ENCODE measurements at regions not wholly inside any gene's neighbourhood (a gene's known extent, or its start where the extent isn't known, plus 50 kb on each side); places are given as distances from the start of the nearest gene placed in this dataset.

DNA sequence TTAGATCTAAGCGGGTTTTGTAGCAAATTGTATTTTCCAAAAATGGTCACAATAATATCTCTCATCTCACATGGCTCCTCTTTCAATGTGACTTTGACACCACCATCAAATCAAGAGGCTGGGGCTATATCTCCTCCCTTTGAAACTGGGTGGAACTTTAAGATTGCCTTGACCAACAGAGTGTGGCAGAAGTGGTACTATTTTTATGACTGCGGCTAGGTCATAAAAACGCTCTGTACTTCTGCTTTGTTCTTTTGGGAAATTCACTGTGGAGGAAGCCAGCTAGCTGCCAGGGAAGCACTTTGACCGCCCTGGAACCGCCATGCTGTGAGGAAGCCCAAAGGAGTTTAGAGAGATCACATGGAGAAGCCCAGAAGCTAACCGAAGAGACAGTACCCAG lies 50.7 kb upstream of the ACOT11 start:
- H3K27ac Mint-ChIP-seq = no peak overlapping the region

GRCh38 chr1:54495954-54496353 lies 52.1 kb upstream of the ACOT11 start:
- Mint-ChIP-seq H3K4me3 (no peak overlapping the region), H3K9me3 (no peaks in the 10 kb centered on the region), H3K36me3 (no peaks in the 10 kb centered on the region), H3K4me1 (peaks cover 10% of the 10 kb centered on the region), H3K27ac (no peak overlapping the region)
- ATAC-seq (no peak), DNase-seq (ENCODE audit: low spot score in 2 of 2) (no peak)

More for the DNA sequence above, 50.7 kb upstream of the ACOT11 start:
- peaks cover 10% of the 10 kb centered on the region for H3K4me1 Mint-ChIP-seq
- H3K36me3 Mint-ChIP-seq = no peaks in the 10 kb centered on the region
- DNase-seq (ENCODE audit: low spot score in 2 of 2) (no peak), ATAC-seq (no peak)
- no peaks in the 10 kb centered on the region for H3K9me3 Mint-ChIP-seq
- H3K4me3 Mint-ChIP-seq = no peak overlapping the region

DNA sequence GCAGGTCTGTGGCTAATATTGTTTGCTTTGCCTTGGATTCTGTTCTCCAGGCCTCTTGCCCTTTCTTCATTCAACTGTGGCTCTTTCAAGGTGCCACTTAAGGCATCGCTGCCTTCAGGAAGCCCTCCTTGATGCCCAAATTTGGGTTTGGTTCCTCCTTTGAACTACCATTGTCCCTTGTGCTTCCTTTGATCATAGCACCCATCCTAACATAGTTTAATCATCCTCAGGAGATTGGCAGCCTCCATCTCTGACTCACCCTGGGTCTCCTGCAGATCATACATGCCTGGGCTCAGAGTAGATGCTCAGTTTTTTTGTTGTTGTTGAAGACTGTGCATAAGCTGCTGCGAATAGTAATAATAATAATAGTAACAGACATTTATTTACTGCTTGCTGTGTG lies 54.4 kb upstream of the ACOT11 start:
- Mint-ChIP-seq H3K27ac (no peak overlapping the region), H3K4me3 (no peak overlapping the region), H3K9me3 (no peaks in the 10 kb centered on the region), H3K36me3 (no peaks in the 10 kb centered on the region), H3K4me1 (peaks cover 8% of the 10 kb centered on the region)
- ATAC-seq = no peak
- no peak for DNase-seq (ENCODE audit: low spot score in 2 of 2)

DNA sequence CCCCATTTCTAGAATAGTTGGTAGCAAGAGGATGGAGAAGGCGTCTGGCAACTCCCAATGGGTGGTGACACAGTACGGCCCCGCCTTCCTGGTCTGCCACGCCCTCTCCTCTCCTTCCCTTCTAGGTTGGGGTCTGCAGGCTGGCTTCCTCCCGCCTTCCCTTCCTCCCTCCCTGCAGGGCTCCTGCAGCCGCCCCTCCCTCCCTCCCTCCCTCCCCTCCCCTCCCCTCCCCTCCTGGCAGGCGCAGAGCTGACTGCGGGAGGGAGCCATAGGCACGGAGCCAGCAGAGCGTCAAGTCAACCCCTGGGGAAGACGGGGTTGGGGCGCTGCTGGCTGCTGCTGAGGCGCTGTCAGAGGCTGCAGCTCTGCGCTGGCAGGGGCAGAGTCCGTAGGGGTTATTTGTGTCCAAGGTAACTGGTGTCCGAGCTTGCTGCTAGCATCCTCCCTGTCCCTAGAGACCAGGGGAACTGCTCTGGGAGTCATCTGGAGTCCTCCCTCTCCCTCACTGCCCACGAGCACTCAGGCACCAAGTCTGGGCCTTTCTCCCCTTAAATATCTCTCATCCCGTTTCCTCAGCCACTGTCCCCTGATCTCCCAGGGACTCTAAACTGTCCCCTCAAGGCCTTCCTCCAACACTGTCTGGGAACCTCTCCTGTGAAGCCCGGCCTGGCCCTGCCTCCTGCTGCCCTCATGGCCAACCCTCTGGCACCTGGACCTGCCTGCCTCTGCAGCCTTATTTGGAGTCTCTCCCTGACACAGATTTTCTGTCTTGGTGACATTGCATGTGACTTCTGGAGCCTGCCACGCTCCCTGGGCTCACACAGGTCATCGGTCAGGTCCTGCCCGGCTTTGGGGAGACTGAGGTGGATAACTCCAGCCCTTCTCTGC lies 57.4 kb upstream of the ACOT11 start:
- no peak for DNase-seq (ENCODE audit: low spot score in 2 of 2)
- no peak overlapping the region for H3K27ac Mint-ChIP-seq
- no peaks in the 10 kb centered on the region for H3K36me3 Mint-ChIP-seq
- H3K9me3 Mint-ChIP-seq = no peaks in the 10 kb centered on the region
- ATAC-seq = no peak
- no peak overlapping the region for H3K4me3 Mint-ChIP-seq
- peaks cover 27% of the 10 kb centered on the region for H3K4me1 Mint-ChIP-seq

- Mint-ChIP-seq H3K9me3 (no peaks in the 10 kb centered on the region), H3K4me1 (peaks cover 35% of the 10 kb centered on the region), H3K27ac (no peak overlapping the region), H3K4me3 (peak overlapping the region; percentile 83), H3K36me3 (no peaks in the 10 kb centered on the region)
- ATAC-seq (no peak), DNase-seq (ENCODE audit: low spot score in 2 of 2) (no peak)
Observed at GRCh38 chr1:54489627-54490250, 58.3 kb upstream of the ACOT11 start.

- no peaks in the 10 kb centered on the region for H3K36me3 Mint-ChIP-seq
- H3K9me3 Mint-ChIP-seq = no peaks in the 10 kb centered on the region
- peaks cover 39% of the 10 kb centered on the region for H3K4me1 Mint-ChIP-seq
- ATAC-seq (peak; percentile 78), DNase-seq (ENCODE audit: low spot score in 2 of 2) (peak; percentile 82 to 89)
- H3K27ac Mint-ChIP-seq = peak overlapping the region; percentile 85
- H3K4me3 Mint-ChIP-seq = peak overlapping the region; percentile 83
Observed at GRCh38 chr1:54488779-54489626, 59.0 kb upstream of the ACOT11 start.

DNA sequence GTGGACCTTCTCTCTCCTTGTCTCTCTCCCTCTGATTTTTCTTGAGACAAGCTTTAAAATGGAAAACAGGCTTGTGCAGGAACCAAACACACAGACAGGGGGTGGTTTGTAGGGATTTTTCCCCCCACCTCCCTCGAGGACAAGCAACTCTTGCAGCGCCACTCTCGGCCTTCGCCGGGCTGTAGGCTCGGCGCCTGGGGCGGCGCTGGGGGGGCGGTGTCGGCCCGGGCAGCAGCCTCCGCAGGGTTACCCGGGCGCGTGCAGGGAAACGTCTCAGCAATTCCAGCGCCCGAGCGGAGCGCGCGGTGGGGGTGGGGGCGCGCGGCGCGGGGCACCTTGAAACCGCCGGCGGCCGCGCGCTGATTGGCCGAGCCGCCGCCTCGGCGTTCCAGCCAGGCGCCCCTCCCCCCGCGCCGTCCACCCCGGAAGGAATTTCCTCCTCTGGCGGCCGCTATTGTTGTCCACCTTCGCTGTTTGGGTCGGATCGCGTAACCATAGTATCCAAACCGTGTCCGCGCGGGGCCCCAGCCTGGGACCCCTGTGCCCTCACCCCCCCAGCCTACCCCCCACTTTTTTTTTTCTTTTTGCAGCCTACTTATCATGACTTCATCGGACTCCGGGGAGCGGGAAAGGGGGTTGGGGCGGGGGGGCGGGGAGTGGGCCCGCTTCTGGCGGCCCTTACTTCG lies 59.8 kb upstream of the ACOT11 start:
- Mint-ChIP-seq H3K36me3 (no peaks in the 10 kb centered on the region), H3K4me1 (peaks cover 42% of the 10 kb centered on the region), H3K4me3 (peak overlapping the region; percentile 83), H3K9me3 (no peaks in the 10 kb centered on the region), H3K27ac (peak overlapping the region; percentile 85)
- ATAC-seq (peak; percentile 69), DNase-seq (ENCODE audit: low spot score in 2 of 2) (peak; percentile 69 to 85)

- DNase-seq (ENCODE audit: low spot score in 2 of 2) = no peak
- Mint-ChIP-seq H3K36me3 (no peaks in the 10 kb centered on the region), H3K4me3 (peak overlapping the region; percentile 83), H3K9me3 (no peaks in the 10 kb centered on the region), H3K4me1 (peaks cover 42% of the 10 kb centered on the region), H3K27ac (peak overlapping the region; percentile 77)
- no peak for ATAC-seq
Observed at GRCh38 chr1:54487571-54488050, 60.4 kb upstream of the ACOT11 start.

GRCh38 chr1:54486907-54487306 lies 61.1 kb upstream of the ACOT11 start:
- Mint-ChIP-seq H3K36me3 (no peaks in the 10 kb centered on the region), H3K9me3 (no peaks in the 10 kb centered on the region), H3K4me3 (peak overlapping the region; percentile 83), H3K4me1 (peaks cover 44% of the 10 kb centered on the region), H3K27ac (peak overlapping the region; percentile 77)
- no peak for ATAC-seq
- no peak for DNase-seq (ENCODE audit: low spot score in 2 of 2)

- DNase-seq (ENCODE audit: low spot score in 2 of 2) = no peak
- Mint-ChIP-seq H3K36me3 (no peaks in the 10 kb centered on the region), H3K9me3 (no peaks in the 10 kb centered on the region), H3K4me3 (no peak overlapping the region), H3K27ac (no peak overlapping the region), H3K4me1 (peaks cover 59% of the 10 kb centered on the region)
- ATAC-seq = no peak
Observed at GRCh38 chr1:54485416-54485815, 62.6 kb upstream of the ACOT11 start.

DNA sequence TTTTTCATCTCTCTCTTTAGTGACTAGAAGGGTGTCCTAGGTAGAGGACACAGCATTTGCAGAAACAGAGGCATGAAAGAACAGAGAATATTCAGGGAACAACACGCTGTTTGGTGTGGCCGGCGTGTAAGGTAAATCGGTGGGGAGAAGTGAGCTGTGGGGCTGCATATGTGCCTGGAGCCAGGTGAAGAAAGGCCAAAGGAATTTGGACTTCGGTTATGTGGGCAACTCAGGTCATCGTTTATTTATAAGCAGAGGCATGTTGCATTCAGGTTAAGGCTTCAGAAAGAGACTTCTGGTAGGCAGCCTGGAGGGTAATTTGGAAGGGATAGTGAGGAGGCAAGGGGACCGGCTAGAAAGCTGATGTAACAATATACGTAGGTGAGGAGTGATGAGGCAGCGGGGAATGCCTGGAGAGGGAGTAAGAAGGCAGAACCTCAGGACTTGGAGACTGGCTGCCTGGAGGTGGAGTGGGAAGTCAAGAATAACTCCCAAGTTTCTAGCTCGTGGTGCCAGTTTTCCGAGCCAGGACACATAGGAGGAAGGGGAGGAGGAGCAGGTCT lies 64.1 kb upstream of the ACOT11 start:
- Mint-ChIP-seq H3K9me3 (no peaks in the 10 kb centered on the region), H3K27ac (no peak overlapping the region), H3K4me3 (no peak overlapping the region), H3K36me3 (no peaks in the 10 kb centered on the region), H3K4me1 (peaks cover 68% of the 10 kb centered on the region)
- ATAC-seq (no peak), DNase-seq (ENCODE audit: low spot score in 2 of 2) (no peak)

- Mint-ChIP-seq H3K9me3 (no peaks in the 10 kb centered on the region), H3K4me3 (peak overlapping the region; percentile 67), H3K4me1 (peaks cover 67% of the 10 kb centered on the region), H3K36me3 (no peaks in the 10 kb centered on the region), H3K27ac (peak overlapping the region; percentile 97)
- DNase-seq (ENCODE audit: low spot score in 2 of 2) = no peak
- peak; percentile 55 for ATAC-seq
Observed at GRCh38 chr1:54481201-54481884, 66.7 kb upstream of the ACOT11 start.

DNA sequence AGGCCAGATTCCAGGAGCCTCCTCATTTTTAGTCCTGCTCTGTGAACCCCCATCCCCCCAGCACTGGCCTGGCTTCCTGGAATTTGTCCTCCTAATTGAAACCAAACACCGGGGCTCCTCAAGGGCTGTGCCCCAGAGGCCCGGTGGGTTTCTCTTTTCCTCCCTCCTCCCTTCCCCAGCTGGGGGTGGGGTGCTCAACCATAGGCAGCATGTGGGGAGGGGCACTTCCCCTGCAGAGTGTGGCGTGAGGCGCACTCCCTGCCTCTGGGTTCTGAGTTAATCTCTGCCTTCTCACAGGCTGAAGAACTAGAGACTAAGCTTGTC lies 67.5 kb upstream of the ACOT11 start:
- H3K27ac Mint-ChIP-seq = peak overlapping the region; percentile 97
- ATAC-seq (peak; percentile 20), DNase-seq (ENCODE audit: low spot score in 2 of 2) (no peak)
- peaks cover 67% of the 10 kb centered on the region for H3K4me1 Mint-ChIP-seq
- H3K4me3 Mint-ChIP-seq = peak overlapping the region; percentile 67
- no peaks in the 10 kb centered on the region for H3K9me3 Mint-ChIP-seq
- no peaks in the 10 kb centered on the region for H3K36me3 Mint-ChIP-seq

DNA sequence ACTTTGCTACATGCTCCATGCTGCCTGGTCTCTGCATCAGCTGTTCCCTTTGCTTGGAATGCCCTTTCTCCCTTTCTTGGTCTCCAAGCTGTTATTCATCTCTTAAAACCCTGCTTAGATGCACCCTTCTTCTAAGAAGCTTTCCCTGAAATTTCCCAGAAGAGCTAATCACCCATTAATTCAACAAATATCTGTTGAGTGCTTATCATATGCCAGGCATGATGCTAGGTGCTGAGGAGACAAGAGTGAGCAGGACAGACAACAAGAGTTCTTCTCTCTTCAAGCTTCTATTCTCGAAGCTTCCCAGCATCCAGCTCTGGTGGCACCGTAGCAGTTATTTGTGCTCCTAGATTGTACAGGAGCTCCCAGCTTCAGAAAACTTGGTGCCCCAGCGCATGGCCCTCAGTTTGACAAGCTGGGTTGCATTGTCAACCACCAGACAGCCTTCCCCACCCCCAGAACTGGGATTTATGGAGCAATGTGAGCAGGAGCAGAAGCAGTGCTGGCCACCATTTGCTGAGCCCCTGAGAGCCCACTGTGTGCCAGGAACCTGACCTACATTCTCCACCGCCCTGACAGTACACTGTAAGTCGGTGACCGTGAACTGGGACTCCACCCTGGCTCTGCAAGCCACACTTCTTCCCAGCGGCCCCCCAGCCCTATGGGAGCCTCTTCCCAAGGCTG lies 68.0 kb upstream of the ACOT11 start:
- no peak for ATAC-seq
- Mint-ChIP-seq H3K36me3 (no peaks in the 10 kb centered on the region), H3K4me3 (peak overlapping the region; percentile 67), H3K9me3 (no peaks in the 10 kb centered on the region), H3K27ac (peak overlapping the region; percentile 97), H3K4me1 (peaks cover 67% of the 10 kb centered on the region)
- DNase-seq (ENCODE audit: low spot score in 2 of 2) = no peak

All from stimulated activated effector memory CD8-positive, alpha-beta T cell treated with anti-CD3 and anti-CD28 coated beads, Interleukin-12 subunit alpha, Interleukin-12 subunit beta, amount 100 ng/mL, for 72 hours (primary cell).